GM18870 (cell line): ENCODE measurements at regions not wholly inside any gene's neighbourhood (a gene's known extent, or its start where the extent isn't known, plus 50 kb on each side); places are given as distances from the start of the nearest gene placed in this dataset.

Experiments
- ATAC-seq: cut with Tn5 transposase; IDR thresholded peaks from one replicate; pipeline ENCODE4 v1.9.1; 2021; ENCODE audit warnings: moderate library complexity; ENCODE audit not compliant: unreplicated experiment

GRCh38 chr5:126208691-126209090 lies 214.5 kb upstream of the GRAMD2B start:
- no peak for ATAC-seq

- ATAC-seq: no peak
These were observed 212.3 kb upstream of the GRAMD2B start for GRCh38 chr5:126210955-126211354.

- ATAC-seq: no peak
These were observed 203.6 kb upstream of the GRAMD2B start for GRCh38 chr5:126219616-126220015.

- ATAC-seq: no peak
These were observed 202.5 kb upstream of the GRAMD2B start for GRCh38 chr5:126220725-126221124.

GRCh38 chr5:126228934-126229333 lies 194.3 kb upstream of the GRAMD2B start:
- no peak for ATAC-seq

- no peak for ATAC-seq
These were observed 190.0 kb upstream of the GRAMD2B start for GRCh38 chr5:126233256-126233655.

GRCh38 chr5:126234563-126235195 lies 188.5 kb upstream of the GRAMD2B start:
- peak; percentile 64 for ATAC-seq

GRCh38 chr5:126235628-126236027 lies 187.6 kb upstream of the GRAMD2B start:
- no peak for ATAC-seq

GRCh38 chr5:126236994-126237393 lies 186.2 kb upstream of the GRAMD2B start:
- no peak for ATAC-seq

- ATAC-seq: no peak
These were observed 174.6 kb upstream of the GRAMD2B start for GRCh38 chr5:126248611-126249010.

- ATAC-seq: no peak
These were observed 172.2 kb upstream of the GRAMD2B start for GRCh38 chr5:126251024-126251423.

- ATAC-seq: no peak
These were observed 169.8 kb upstream of the GRAMD2B start for GRCh38 chr5:126253406-126253805.

- no peak for ATAC-seq
These were observed 159.5 kb upstream of the GRAMD2B start for GRCh38 chr5:126263591-126264184.

GRCh38 chr5:126265917-126266316 lies 157.3 kb upstream of the GRAMD2B start:
- no peak for ATAC-seq

GRCh38 chr5:126267438-126267837 lies 155.8 kb upstream of the GRAMD2B start:
- ATAC-seq: no peak

- ATAC-seq: no peak
These were observed 154.4 kb upstream of the GRAMD2B start for GRCh38 chr5:126268697-126269315.

- no peak for ATAC-seq
These were observed 153.7 kb upstream of the GRAMD2B start for GRCh38 chr5:126269511-126269910.

- no peak for ATAC-seq
These were observed 152.1 kb upstream of the GRAMD2B start for GRCh38 chr5:126271141-126271540.

- ATAC-seq: no peak
These were observed 149.0 kb upstream of the GRAMD2B start for GRCh38 chr5:126274076-126274762.

GRCh38 chr5:126274763-126275125 lies 148.5 kb upstream of the GRAMD2B start:
- ATAC-seq: no peak

GRCh38 chr5:126277762-126278161 lies 145.4 kb upstream of the GRAMD2B start:
- ATAC-seq: no peak

- no peak for ATAC-seq
These were observed 142.9 kb upstream of the GRAMD2B start for GRCh38 chr5:126280343-126280742.
